ENCODE measurements at regions not wholly inside any gene's neighbourhood (a gene's known extent, or its start where the extent isn't known, plus 50 kb on each side); places are given as distances from the start of the nearest gene placed in this dataset.
"Not testable (repeated sequence)": the region's sequence is repeated elsewhere in the genome, so short reads cannot be mapped to it uniquely, and the experiment has no call there.

DNA sequence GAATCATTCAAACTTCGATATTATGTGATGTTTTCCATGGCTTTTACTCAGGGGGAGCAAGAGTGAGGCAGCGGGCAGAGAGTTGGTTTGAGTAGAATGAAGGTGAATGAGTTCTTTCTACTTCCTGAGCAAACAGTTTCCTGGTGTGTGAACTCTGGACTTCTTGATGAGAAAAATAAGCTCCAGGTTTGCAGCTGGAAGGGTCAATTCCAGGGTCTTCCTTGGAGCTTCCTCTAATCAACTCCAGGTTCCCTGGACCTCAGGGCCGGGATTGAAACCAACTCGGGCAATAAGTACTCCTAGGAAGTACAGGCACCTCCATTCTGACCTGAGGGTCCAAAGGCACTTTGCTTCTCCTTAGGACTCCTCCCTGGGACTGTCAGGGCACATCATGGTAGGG, 243.6 kb upstream of the ONECUT1 start:
- DNase-seq (ENCODE audit: low read depth in 2 of 2): no peak

- DNase-seq (ENCODE audit: low read depth in 2 of 2): no peak
These were observed 241.3 kb upstream of the ONECUT1 start for GRCh38 chr15:53031469-53031868.

DNA sequence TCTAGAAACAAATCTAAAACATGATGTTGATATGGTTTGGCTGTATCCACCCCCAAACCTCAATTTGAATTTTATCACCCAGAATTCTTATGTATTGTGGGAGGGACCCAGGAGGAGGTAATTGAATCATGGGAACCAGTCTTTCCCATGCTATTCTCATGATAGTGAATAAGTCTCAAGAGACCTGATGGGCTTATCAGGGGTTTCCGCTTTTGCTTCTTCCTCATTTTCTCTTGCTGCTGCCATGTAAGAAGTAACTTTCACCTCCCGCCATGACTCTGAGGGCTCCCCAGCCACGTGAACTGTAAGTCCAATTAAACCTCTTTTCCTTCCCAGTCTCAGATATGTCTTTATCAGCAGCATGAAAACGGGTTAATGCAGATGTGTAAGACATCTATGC, 232.7 kb upstream of the ONECUT1 start:
- DNase-seq (ENCODE audit: low read depth in 2 of 2): no peak

DNA sequence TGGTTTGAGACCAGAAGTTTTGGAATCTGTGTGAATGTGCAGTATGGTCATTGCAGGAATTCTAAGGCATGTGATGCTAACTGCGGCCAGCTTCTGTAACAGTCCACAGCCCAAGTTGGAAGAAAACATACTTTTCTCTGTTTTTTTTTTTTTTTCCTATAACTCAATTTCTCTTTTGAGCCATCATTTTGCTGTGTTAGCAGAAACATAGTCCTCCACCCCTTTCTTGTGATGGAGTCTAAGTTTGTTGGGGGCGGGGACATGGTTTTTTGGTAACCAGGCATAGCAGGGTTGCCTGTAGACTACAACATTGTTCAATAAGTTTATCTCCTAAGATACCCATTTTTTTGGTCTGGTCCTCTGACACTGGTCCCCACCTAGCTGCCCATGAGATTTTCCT, 223.2 kb upstream of the ONECUT1 start:
- no peak for DNase-seq (ENCODE audit: low read depth in 2 of 2)

DNA sequence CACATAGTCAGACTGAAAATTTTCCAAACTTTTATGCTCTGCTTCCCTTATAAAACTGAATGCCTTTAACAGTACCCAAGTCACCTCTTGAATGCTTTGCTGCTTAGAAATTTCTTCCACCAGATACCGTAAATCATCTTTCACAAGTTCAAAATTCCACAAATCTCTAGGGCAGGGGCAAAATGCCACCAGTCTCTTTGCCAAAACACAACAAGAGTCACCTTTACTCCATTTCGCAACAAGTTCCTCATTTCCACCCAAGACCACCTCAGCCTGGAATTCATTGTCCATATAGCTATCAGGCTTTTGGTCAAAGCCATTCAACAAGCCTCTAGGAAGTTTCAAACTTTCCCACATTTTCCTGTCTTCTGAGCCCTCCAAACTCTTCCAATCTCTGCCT, 221.6 kb upstream of the ONECUT1 start:
- DNase-seq (ENCODE audit: low read depth in 2 of 2): not testable (repeated sequence)

DNA sequence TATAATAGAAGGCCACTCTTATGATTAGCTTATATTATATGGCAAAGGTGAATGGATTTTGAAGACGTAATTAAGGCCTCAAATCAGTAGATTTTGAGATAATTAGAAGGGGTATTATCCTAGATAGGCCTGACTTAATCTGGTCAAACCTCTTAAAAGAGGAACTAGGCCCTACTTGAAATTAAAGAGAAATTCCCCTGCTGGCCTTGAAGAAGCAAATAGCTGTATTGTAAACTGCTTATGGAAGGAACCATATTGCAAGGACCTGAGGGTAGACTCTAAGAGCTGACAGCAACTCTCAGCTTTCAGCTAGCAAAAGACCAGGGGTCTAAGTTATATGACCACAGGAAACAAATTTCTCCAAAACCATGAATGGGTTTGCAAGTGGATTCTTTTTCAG, 219.0 kb upstream of the ONECUT1 start:
- DNase-seq (ENCODE audit: low read depth in 2 of 2): no peak

DNA sequence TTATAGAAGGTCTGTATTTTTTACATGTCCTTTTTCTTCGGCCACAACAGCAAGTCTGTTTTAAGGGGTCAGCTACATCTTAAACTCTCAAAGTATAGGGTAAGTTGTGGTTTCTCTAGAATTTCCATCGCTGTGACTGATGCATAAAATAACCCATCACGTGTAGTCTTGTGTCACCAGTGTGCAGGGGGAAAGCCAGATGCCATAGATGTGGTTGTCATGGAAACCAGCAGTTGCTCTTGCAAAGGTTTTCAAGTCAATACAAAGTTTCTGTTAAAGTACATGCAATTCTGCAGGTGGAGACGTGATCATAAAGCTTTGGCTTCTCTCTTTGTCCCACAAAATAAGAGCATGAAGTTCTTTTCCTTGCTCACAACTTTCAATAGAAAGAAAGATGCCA, 210.3 kb upstream of the ONECUT1 start:
- DNase-seq (ENCODE audit: low read depth in 2 of 2): no peak

GRCh38 chr15:52997123-52997522, 207.0 kb upstream of the ONECUT1 start:
- DNase-seq (ENCODE audit: low read depth in 2 of 2): no peak

GRCh38 chr15:52994290-52994689, 204.2 kb upstream of the ONECUT1 start:
- no peak for DNase-seq (ENCODE audit: low read depth in 2 of 2)

GRCh38 chr15:52984507-52984906, 194.4 kb upstream of the ONECUT1 start:
- no peak for DNase-seq (ENCODE audit: low read depth in 2 of 2)

GRCh38 chr15:52980446-52980845, 190.3 kb upstream of the ONECUT1 start:
- DNase-seq (ENCODE audit: low read depth in 2 of 2): no peak

DNA sequence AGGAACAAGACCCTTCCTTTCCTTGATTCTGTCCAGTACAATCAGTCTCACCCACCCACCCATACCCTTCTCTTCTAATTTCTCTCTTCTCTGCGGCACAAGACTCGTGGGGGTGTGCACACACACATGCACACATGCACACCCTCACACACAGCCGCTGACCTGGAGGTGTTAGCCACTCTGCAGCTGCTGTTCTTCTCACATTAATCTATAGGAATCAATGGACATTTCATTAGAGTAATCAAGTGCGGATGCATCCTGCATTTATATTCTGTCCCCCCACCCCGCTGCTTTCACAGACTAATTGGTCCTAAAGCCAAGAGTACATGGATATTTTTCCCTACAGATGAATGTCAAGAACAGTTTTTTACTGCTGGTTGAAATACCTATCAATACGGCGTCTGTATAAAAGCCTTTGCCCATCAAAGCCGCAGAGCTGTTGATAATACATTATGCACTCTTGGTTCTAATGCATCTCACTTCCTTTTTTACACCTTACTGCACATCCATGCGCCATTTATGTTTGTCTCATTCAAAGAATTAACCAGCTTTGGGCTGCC, 186.5 kb upstream of the ONECUT1 start:
- DNase-seq (ENCODE audit: low read depth in 2 of 2): no peak

DNA sequence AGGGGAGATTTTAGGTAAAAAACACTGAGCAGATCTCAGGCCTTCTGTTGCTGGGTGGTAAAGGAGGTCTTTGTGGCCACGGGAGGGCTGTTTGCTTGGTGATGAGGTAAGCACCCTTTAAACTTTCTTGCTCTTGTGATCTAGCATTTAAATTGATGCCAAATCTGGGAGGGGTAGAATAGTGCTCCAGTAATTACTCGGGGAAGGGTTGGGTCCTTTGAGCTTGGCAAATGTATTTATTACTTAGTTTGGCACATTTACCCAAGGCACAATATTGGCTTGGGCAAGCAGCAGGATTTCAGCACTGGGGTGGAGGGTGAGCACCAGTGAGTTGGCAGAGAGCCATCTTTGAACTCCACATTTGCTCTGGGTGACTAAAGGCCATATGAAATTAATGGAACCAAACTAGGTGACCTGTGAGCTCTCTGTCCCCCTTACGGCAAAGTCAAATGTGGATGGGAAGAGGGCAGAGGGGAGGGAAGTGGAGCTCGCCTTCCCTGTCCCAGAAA, 185.9 kb upstream of the ONECUT1 start:
- no peak for DNase-seq (ENCODE audit: low read depth in 2 of 2)

GRCh38 chr15:52963865-52964264, 173.7 kb upstream of the ONECUT1 start:
- DNase-seq (ENCODE audit: low read depth in 2 of 2): no peak

- DNase-seq (ENCODE audit: low read depth in 2 of 2): no peak
These were observed 170.1 kb upstream of the ONECUT1 start for GRCh38 chr15:52960283-52960682.

- DNase-seq (ENCODE audit: low read depth in 2 of 2): no peak
These were observed 153.6 kb upstream of the ONECUT1 start for GRCh38 chr15:52943746-52944145.

- DNase-seq (ENCODE audit: low read depth in 2 of 2): no peak
These were observed 146.4 kb upstream of the ONECUT1 start for GRCh38 chr15:52936489-52936888.

GRCh38 chr15:52925130-52925529, 135.0 kb upstream of the ONECUT1 start:
- no peak for DNase-seq (ENCODE audit: low read depth in 2 of 2)

DNA sequence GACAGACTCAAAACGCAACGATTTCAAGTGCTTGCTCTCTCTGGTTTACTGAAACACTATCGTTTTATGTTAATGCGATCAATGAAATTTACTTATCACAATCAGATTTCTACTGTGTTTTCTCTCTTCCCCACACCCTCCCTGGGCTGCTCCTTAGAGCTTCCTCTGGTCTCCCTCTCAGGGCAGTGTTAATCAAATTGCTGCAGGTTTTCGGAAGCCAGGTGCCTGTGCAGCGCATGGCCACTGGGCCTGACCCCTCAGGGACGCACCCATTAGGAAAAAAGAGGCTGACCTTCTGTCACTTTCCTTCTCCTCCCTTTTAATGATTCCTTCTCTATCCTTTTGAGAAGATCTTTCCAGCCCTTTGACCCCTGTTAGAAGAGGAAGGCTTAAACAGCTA, 134.5 kb upstream of the ONECUT1 start:
- DNase-seq (ENCODE audit: low read depth in 2 of 2): no peak

DNA sequence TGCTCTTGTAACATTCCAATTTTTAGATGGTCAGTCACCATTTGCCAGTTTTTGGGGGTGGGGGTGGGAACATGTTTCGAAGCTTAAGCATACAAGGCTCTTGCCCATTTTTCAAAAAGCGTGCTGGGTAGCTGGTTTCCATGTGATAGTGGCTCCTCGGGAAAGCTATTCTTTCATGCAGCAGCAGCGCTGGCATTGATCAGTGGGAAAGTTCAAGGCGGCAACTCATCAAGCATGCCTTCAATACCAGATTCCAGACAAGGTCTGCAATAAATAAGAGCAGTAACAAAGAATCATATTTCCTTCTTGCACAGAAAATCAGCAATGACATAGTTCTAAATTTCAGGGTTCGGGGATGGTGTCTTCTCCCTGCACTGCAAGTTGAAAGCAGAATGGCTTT, 133.5 kb upstream of the ONECUT1 start:
- no peak for DNase-seq (ENCODE audit: low read depth in 2 of 2)

GRCh38 chr15:52922871-52923270, 132.7 kb upstream of the ONECUT1 start:
- no peak for DNase-seq (ENCODE audit: low read depth in 2 of 2)

DNA sequence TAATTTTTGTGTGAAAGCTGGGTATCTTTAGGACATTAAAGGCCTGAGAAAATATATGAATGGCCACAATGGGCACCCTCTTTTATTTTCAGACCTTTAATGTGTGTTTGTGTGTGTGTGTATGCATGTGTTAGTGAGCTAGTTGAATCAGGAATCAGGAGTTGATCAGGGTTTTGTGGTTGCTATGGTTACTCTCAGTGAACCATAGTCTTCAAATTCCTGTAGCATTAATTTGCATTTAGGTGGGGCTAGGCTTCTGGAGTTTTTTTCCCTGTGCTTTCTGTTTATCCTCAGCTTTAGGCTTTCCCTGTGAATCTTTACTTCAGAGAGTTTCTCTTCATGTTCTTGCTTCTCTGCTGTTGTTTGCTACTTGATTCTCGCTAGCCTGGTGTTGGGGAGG, 122.0 kb upstream of the ONECUT1 start:
- DNase-seq (ENCODE audit: low read depth in 2 of 2): no peak

- DNase-seq (ENCODE audit: low read depth in 2 of 2): no peak
These were observed 103.2 kb upstream of the ONECUT1 start for GRCh38 chr15:52893338-52893737.

DNA sequence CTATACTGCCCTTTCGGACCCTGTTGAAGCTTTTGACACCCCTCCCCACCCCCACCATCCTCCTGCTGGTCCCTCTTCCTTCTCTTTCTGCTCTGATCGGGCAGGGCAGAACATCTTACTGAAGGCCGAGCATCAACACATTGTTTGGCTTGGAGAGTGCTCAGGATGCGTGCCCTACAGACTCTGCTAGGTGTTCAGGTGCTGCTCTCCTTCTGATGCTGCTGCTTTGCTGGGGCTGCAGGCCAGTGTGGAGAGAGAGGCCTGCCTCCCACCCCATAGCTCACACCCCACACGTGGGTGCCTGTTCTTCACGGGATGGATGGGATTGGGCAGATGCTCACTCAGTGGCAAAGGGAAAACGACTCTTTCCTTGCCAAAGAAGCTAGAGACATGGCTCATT, 89.8 kb upstream of the ONECUT1 start:
- DNase-seq (ENCODE audit: low read depth in 2 of 2): no peak

Measured in stimulated activated CD4-positive, alpha-beta T cell treated with anti-CD3 and anti-CD28 coated beads, Interleukin-15, amount 100 ng/mL, for 48 hours (primary cell).